MM.1S (cell line): ENCODE measurements at regions not wholly inside any gene's neighbourhood (a gene's known extent, or its start where the extent isn't known, plus 50 kb on each side); places are given as distances from the start of the nearest gene placed in this dataset.

Source experiments
- DNase-seq: peaks from one replicate; pipeline ENCODE4 v3.0.0-alpha.2; 2015
- H2AFZ ChIP-seq: fragments of 300-600 bp; sonication (generic); 2 replicates; pipeline ENCODE4 v1.6.0; 2016; ENCODE audit warnings: antibody characterized with exemption, low read length
- H3F3A ChIP-seq: fragments of 300-600 bp; sonication (generic); 2 replicates; pipeline ENCODE4 v1.6.1; 2016; ENCODE audit warnings: mild to moderate bottlenecking, antibody characterized with exemption, low read length, moderate library complexity, mixed read lengths; ENCODE audit not compliant: insufficient read depth
- H3K27ac ChIP-seq: fragments of 300-600 bp; sonication (generic); 2 replicates; pipeline ENCODE4 v1.5.1; 2016; ENCODE audit warnings: mild to moderate bottlenecking, low read length
- H3K27me3 ChIP-seq: fragments of 300-600 bp; sonication (generic); replicated peaks from 2 replicates; pipeline ENCODE4 v1.6.0; 2016; ENCODE audit warnings: low read length; ENCODE audit not compliant: insufficient read depth
- H3K36me3 ChIP-seq: fragments of 300-600 bp; sonication (generic); replicated peaks from 2 replicates; pipeline ENCODE4 v1.6.1; 2016; ENCODE audit warnings: mild to moderate bottlenecking, low read length, mixed read lengths; ENCODE audit not compliant: insufficient read depth
- H3K4me1 ChIP-seq: fragments of 300-600 bp; sonication (generic); 2 replicates; pipeline ENCODE4 v1.6.1; 2016; ENCODE audit warnings: low read length, mixed read lengths
- H3K4me2 ChIP-seq: fragments of 300-600 bp; sonication (generic); 2 replicates; pipeline ENCODE4 v1.6.0; 2016; ENCODE audit warnings: low read depth, low read length
- H3K4me3 ChIP-seq: fragments of 300-600 bp; sonication (generic); 2 replicates; pipeline ENCODE4 v1.5.1; 2016; ENCODE audit warnings: low read length, mixed read lengths
- H3K79me2 ChIP-seq: fragments of 300-600 bp; sonication (generic); 2 replicates; pipeline ENCODE4 v1.6.1; 2016; ENCODE audit warnings: mixed run types, low read length, mixed read lengths
- H3K9ac ChIP-seq: fragments of 300-600 bp; sonication (generic); 2 replicates; pipeline ENCODE4 v1.6.1; 2016; ENCODE audit warnings: low read length, mixed read lengths
- H3K9me2 ChIP-seq: fragments of 300-600 bp; sonication (generic); replicated peaks from 2 replicates; pipeline ENCODE4 v1.6.1; 2016; ENCODE audit warnings: mild to moderate bottlenecking, low read length, mixed read lengths; ENCODE audit not compliant: insufficient read depth
- H3K9me3 ChIP-seq: fragments of 300-600 bp; sonication (generic); replicated peaks from 2 replicates; pipeline ENCODE4 v1.6.1; 2016; ENCODE audit warnings: mild to moderate bottlenecking, low read length, mixed read lengths; ENCODE audit not compliant: insufficient read depth
- H4K20me1 ChIP-seq: fragments of 300-600 bp; sonication (generic); 2 replicates; pipeline ENCODE4 v1.6.1; 2016; ENCODE audit warnings: mild to moderate bottlenecking, low read length, moderate library complexity, mixed read lengths; ENCODE audit not compliant: insufficient read depth
- CTCF ChIP-seq: fragments of 300-600 bp; sonication (generic); IDR thresholded peaks from 2 replicates; pipeline ENCODE4 v1.5.1; 2016; ENCODE audit warnings: antibody characterized with exemption, low read length, mixed read lengths
- EZH2 ChIP-seq: fragments of 300-600 bp; sonication (generic); optimal IDR thresholded peaks from 2 replicates; pipeline ENCODE3; 2017; ENCODE audit warnings: low read depth, mild to moderate bottlenecking, antibody characterized with exemption, low read length, mixed read lengths
- EZH2phosphoT487 ChIP-seq: fragments of 300-600 bp; sonication (generic); IDR thresholded peaks from 2 replicates; pipeline ENCODE4 v1.6.1; 2018; ENCODE audit warnings: antibody characterized with exemption, low read length

GRCh38 chr13:22412452-22412851 is 741.6 kb downstream of the FGF9 start:
- no peaks in the 10 kb centered on the region for H3K27me3 ChIP-seq
- no peaks in the 10 kb centered on the region for H3F3A ChIP-seq
- H2AFZ ChIP-seq, result no peak overlapping the region
- no peaks in the 10 kb centered on the region for H3K9me2 ChIP-seq
- no peak overlapping the region for H3K27ac ChIP-seq
- H3K36me3 ChIP-seq, result no peaks in the 10 kb centered on the region
- DNase-seq, result no peak
- H3K4me3 ChIP-seq, result no peak overlapping the region
- H3K9ac ChIP-seq, result no peak overlapping the region
- no peaks in the 10 kb centered on the region for H4K20me1 ChIP-seq
- H3K79me2 ChIP-seq, result no peaks in the 10 kb centered on the region
- no peaks in the 10 kb centered on the region for H3K9me3 ChIP-seq
- H3K4me2 ChIP-seq, result no peak overlapping the region
- TF ChIP-seq CTCF (no peak), EZH2 (no peak), EZH2phosphoT487 (no peak)
- no peaks in the 10 kb centered on the region for H3K4me1 ChIP-seq

- Histone ChIP-seq H3K4me2 (no peak overlapping the region), H3K79me2 (no peaks in the 10 kb centered on the region), H3K27ac (no peak overlapping the region), H3K9me2 (no peaks in the 10 kb centered on the region), H3K36me3 (no peaks in the 10 kb centered on the region), H3K9ac (no peak overlapping the region), H3K4me1 (no peaks in the 10 kb centered on the region), H3K27me3 (no peaks in the 10 kb centered on the region), H3K9me3 (no peaks in the 10 kb centered on the region), H3F3A (no peaks in the 10 kb centered on the region), H3K4me3 (no peak overlapping the region), H4K20me1 (no peaks in the 10 kb centered on the region), H2AFZ (no peak overlapping the region)
- no peak for DNase-seq
- TF ChIP-seq CTCF (no peak), EZH2 (no peak), EZH2phosphoT487 (no peak)
Measured at GRCh38 chr13:22422023-22422422, 751.1 kb downstream of the FGF9 start.

- H3K4me3 ChIP-seq, result no peak overlapping the region
- no peak overlapping the region for H3K9ac ChIP-seq
Measured at GRCh38 chr13:22422712-22423111, 751.8 kb downstream of the FGF9 start.

More at GRCh38 chr13:22422712-22423111, 751.8 kb downstream of the FGF9 start:
- Histone ChIP-seq H3K9me3 (no peaks in the 10 kb centered on the region), H3K9me2 (no peaks in the 10 kb centered on the region), H3K27ac (no peak overlapping the region), H3K27me3 (no peaks in the 10 kb centered on the region), H3K79me2 (no peaks in the 10 kb centered on the region), H3K4me1 (no peaks in the 10 kb centered on the region), H3F3A (no peaks in the 10 kb centered on the region), H3K4me2 (no peak overlapping the region), H4K20me1 (no peaks in the 10 kb centered on the region), H2AFZ (no peak overlapping the region), H3K36me3 (no peaks in the 10 kb centered on the region)
- TF ChIP-seq EZH2 (no peak), EZH2phosphoT487 (no peak), CTCF (no peak)
- no peak for DNase-seq
